Fibroblast of gingiva (primary cell): ENCODE measurements at regions not wholly inside any gene's neighbourhood (a gene's known extent, or its start where the extent isn't known, plus 50 kb on each side); places are given as distances from the start of the nearest gene placed in this dataset.
"Not testable (repeated sequence)": the region's sequence is repeated elsewhere in the genome, so short reads cannot be mapped to it uniquely, and the experiment has no call there.

Source experiments
- DNase-seq: peaks from one replicate; pipeline ENCODE4 v3.0.0-alpha.2; 2011; ENCODE audit warnings: low read depth

DNA sequence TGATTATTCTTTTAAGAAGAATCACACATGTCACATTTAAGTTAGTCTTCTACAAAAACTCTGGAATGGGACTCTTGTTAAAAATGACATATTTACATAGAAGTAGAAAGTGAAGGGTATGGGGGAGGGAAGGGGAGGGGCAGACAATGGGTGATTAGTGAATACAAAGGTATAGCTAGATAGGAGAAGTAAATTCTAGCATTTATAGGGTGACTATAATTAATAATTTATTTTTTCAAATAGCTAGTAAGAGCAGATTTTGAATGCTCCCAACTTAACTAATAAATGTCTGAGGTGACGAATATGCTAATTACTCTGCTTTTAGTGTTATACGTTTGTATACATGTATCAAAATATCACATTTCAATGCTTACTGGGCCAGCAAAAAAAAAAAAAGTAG lies 59.4 kb downstream of the BLTP3B start:
- no peak for DNase-seq

DNA sequence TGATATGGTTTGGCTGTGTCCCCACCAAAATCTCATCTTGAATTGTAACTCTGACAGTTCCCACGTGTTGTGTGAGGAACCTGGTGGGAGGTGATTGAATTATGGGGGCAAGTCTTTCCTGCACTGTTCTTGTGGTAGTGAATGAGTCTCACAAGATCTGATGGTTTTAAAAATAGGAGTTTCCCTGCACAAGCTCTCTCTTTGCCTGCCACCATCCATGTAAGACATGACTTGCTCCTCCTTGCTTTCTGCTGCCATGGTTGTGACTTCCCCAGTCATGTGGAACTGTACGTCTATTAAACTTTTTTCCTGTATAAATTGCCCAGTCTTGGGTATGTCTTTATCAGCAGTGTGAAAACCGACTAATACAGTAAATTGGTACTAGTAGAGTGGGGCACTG lies 63.9 kb downstream of the BLTP3B start:
- DNase-seq: not testable (repeated sequence)

DNA sequence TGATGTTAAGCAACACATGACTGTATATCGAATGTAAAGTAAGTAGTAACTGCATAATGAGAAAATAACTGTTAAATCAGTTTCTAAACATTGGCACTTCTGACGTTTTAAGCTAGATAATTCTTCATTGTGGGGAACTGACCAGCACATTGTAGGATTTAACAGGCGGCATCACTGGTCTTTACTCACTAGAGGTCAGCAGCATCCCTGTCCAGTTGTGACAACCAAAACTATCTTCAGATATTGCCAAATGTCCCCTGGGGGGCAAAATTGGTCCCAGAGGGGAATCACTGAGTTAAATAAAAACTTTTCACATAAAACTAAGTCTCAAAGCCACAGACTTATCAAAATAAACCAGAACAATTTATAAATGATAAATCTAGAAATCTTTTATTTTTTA lies 65.3 kb downstream of the BLTP3B start:
- DNase-seq: peak; percentile 41

DNA sequence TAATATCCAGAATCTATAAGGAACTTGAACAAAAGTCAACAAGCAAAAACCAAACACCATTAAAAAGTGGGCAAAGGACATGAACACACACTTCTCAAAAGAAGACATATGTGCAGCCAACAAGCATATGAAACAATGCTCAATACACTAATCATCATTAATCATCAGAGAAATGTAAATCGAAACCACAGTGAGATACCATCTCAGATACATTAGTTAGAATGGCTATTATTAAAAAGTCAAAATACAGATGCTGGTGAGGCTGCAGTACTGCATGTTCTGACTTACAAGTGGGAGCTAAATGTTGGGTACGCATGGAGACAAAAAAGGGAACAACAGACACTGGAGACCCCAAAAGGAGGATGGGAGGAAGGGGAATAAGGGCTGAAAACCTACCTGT lies 67.1 kb downstream of the BLTP3B start:
- no peak for DNase-seq

GRCh38 chr12:100069795-100070194 lies 72.9 kb downstream of the BLTP3B start:
- no peak for DNase-seq

GRCh38 chr12:100068305-100068704 lies 74.4 kb downstream of the BLTP3B start:
- DNase-seq: no peak

- DNase-seq: no peak
These were observed 77.1 kb upstream of the ANKS1B start for GRCh38 chr12:100061814-100062213.

GRCh38 chr12:100058482-100059029 lies 73.8 kb upstream of the ANKS1B start:
- peak; percentile 76 for DNase-seq

DNA sequence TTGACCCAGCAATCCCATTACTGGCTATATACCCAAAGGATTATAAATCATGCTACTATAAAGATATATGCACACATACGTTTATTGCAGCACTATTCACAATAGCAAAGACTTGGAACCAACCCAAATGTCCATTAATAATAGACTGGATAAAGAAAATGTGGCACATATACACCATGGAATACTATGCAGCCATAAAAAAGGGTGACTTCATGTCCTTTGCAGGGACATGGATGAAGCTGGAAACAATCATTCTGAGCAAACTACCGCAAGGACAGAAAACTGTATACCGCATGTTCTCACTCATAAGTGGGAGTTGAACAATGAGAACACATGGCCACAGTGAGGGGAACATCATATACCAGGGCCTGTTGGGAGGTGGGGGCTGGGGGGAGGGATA lies 61.5 kb upstream of the ANKS1B start:
- DNase-seq: not testable (repeated sequence)

GRCh38 chr12:100044266-100044665 lies 59.5 kb upstream of the ANKS1B start:
- DNase-seq: no peak

GRCh38 chr12:100043631-100044030 lies 58.9 kb upstream of the ANKS1B start:
- no peak for DNase-seq
